DOHH2 (cell line): ENCODE measurements at regions not wholly inside any gene's neighbourhood (a gene's known extent, or its start where the extent isn't known, plus 50 kb on each side); places are given as distances from the start of the nearest gene placed in this dataset.

Experiments used
- CTCF ChIP-seq: fragments of 200-600 bp; sonication (generic); IDR thresholded peaks from one replicate; pipeline ENCODE4 v1.5.1; 2014; ENCODE audit warnings: antibody characterized with exemption, mild to moderate bottlenecking, low read depth, low read length; ENCODE audit not compliant: poor library complexity, severe bottlenecking
- EZH2phosphoT487 ChIP-seq: fragments of 200-600 bp; sonication (generic); IDR thresholded peaks from 2 replicates; pipeline ENCODE4 v1.6.1; 2017; ENCODE audit warnings: borderline replicate concordance, mild to moderate bottlenecking, antibody characterized with exemption, low read length, moderate library complexity, mixed read lengths

GRCh38 chr1:238384381-238384780 is 493.7 kb upstream of the ZP4 start:
- TF ChIP-seq CTCF (no peak), EZH2phosphoT487 (no peak)
